Progenitor cell of endocrine pancreas (in vitro differentiated cells): ENCODE measurements at regions not wholly inside any gene's neighbourhood (a gene's known extent, or its start where the extent isn't known, plus 50 kb on each side); places are given as distances from the start of the nearest gene placed in this dataset.

Source experiments
- DNase-seq: peaks from one replicate; pipeline ENCODE4 v3.0.0; 2021; ENCODE audit warnings: low spot score; ENCODE audit not compliant: unreplicated experiment
- H3K27ac Mint-ChIP-seq: 2 replicates; pipeline ENCODE4 v1.8.0; 2021; ENCODE audit warnings: mild to moderate bottlenecking, moderate library complexity, mixed read lengths
- H3K27me3 Mint-ChIP-seq: 2 replicates; pipeline ENCODE4 v1.8.0; 2021; ENCODE audit warnings: mixed read lengths
- H3K36me3 Mint-ChIP-seq: 2 replicates; pipeline ENCODE4 v1.8.0; 2022; ENCODE audit warnings: mixed read lengths; ENCODE audit not compliant: insufficient read depth
- H3K4me1 Mint-ChIP-seq: 2 replicates; pipeline ENCODE4 v1.8.0; 2021; ENCODE audit warnings: low read depth, mixed read lengths
- H3K4me3 Mint-ChIP-seq: 2 replicates; pipeline ENCODE4 v1.8.0; 2021; ENCODE audit warnings: low read depth, mild to moderate bottlenecking, moderate library complexity, mixed read lengths
- H3K9me3 Mint-ChIP-seq: 2 replicates; pipeline ENCODE4 v1.8.0; 2021; ENCODE audit warnings: low read depth, mixed read lengths
- CTCF ChIP-seq: fragments of 200-600 bp; sonication (generic); IDR thresholded peaks from one replicate; pipeline ENCODE4 v1.5.0; 2021; ENCODE audit warnings: antibody characterized with exemption, mild to moderate bottlenecking; ENCODE audit not compliant: unreplicated experiment

GRCh38 chrX:84710611-84711010, 208.4 kb upstream of the HDX start:
- no peak for DNase-seq
- Mint-ChIP-seq H3K9me3 (peaks cover 15% of the 10 kb centered on the region), H3K27me3 (no peaks in the 10 kb centered on the region), H3K4me3 (no peak overlapping the region), H3K36me3 (no peaks in the 10 kb centered on the region), H3K27ac (no peak overlapping the region), H3K4me1 (peaks cover 7% of the 10 kb centered on the region)
- TF ChIP-seq CTCF: no peak

GRCh38 chrX:84712621-84713020, 210.4 kb upstream of the HDX start:
- no peak for DNase-seq
- Mint-ChIP-seq H3K4me1 (peaks cover 8% of the 10 kb centered on the region), H3K27ac (no peak overlapping the region), H3K4me3 (no peak overlapping the region), H3K9me3 (peaks cover 18% of the 10 kb centered on the region), H3K27me3 (no peaks in the 10 kb centered on the region), H3K36me3 (no peaks in the 10 kb centered on the region)
- no peak for TF ChIP-seq CTCF

- H3K9me3 Mint-ChIP-seq: peaks cover 13% of the 10 kb centered on the region
- H3K4me3 Mint-ChIP-seq: no peak overlapping the region
- H3K4me1 Mint-ChIP-seq: peaks cover 5% of the 10 kb centered on the region
- H3K27ac Mint-ChIP-seq: no peak overlapping the region
- H3K27me3 Mint-ChIP-seq: no peaks in the 10 kb centered on the region
- TF ChIP-seq CTCF: no peak
- DNase-seq: no peak
- H3K36me3 Mint-ChIP-seq: no peaks in the 10 kb centered on the region
Measured at GRCh38 chrX:84715315-84715714, 213.1 kb upstream of the HDX start.

GRCh38 chrX:84717343-84717742, 215.1 kb upstream of the HDX start:
- H3K4me1 Mint-ChIP-seq: peaks cover 1% of the 10 kb centered on the region
- no peaks in the 10 kb centered on the region for H3K27me3 Mint-ChIP-seq
- DNase-seq: no peak
- no peaks in the 10 kb centered on the region for H3K36me3 Mint-ChIP-seq
- H3K9me3 Mint-ChIP-seq: peaks cover 22% of the 10 kb centered on the region
- TF ChIP-seq CTCF: no peak
- no peak overlapping the region for H3K4me3 Mint-ChIP-seq
- no peak overlapping the region for H3K27ac Mint-ChIP-seq

- no peak for TF ChIP-seq CTCF
- Mint-ChIP-seq H3K9me3 (peaks cover 30% of the 10 kb centered on the region), H3K27ac (no peak overlapping the region)
Measured at GRCh38 chrX:84721416-84721815, 219.2 kb upstream of the HDX start.

More at GRCh38 chrX:84721416-84721815, 219.2 kb upstream of the HDX start:
- no peak overlapping the region for H3K4me3 Mint-ChIP-seq
- no peaks in the 10 kb centered on the region for H3K27me3 Mint-ChIP-seq
- H3K4me1 Mint-ChIP-seq: peaks cover 1% of the 10 kb centered on the region
- H3K36me3 Mint-ChIP-seq: no peaks in the 10 kb centered on the region
- DNase-seq: no peak
